ENCODE measurements at regions not wholly inside any gene's neighbourhood (a gene's known extent, or its start where the extent isn't known, plus 50 kb on each side); places are given as distances from the start of the nearest gene placed in this dataset.

- no peak overlapping the region for H3K9ac ChIP-seq (ENCODE audit: control insufficient read depth, insufficient read depth, low read length)
Observed at GRCh38 chrX:128929271-128930057, 593.8 kb downstream of the SMARCA1 start.

More at GRCh38 chrX:128929271-128930057, 593.8 kb downstream of the SMARCA1 start:
- Histone ChIP-seq H3K9me3 (replicated peaks; ENCODE audit: control insufficient read depth, insufficient read depth, low read length) (no peaks in the 10 kb centered on the region), H3K4me2 (ENCODE audit: control insufficient read depth, insufficient read depth) (no peak overlapping the region), H4K20me1 (ENCODE audit: control insufficient read depth, insufficient read depth) (no peaks in the 10 kb centered on the region), H3K27ac (ENCODE audit: control insufficient read depth, insufficient read depth) (no peak overlapping the region), H2AFZ (ENCODE audit: control insufficient read depth, low read depth, low read length) (no peak overlapping the region), H3K36me3 (ENCODE audit: control insufficient read depth in 2 of 2, insufficient read depth in 2 of 2, low read length in 1 of 2) (no peaks in the 10 kb centered on the region), H3K79me2 (ENCODE audit: control insufficient read depth, insufficient read depth, low read length) (no peaks in the 10 kb centered on the region), H3K4me3 (no peak overlapping the region), H3K27me3 (replicated peaks in 1 of 2; ENCODE audit: control insufficient read depth in 2 of 2, insufficient read depth in 2 of 2, low read length in 1 of 2) (no peaks in the 10 kb centered on the region), H3K4me1 (ENCODE audit: control insufficient read depth, insufficient read depth, low read length) (no peaks in the 10 kb centered on the region)
- FAIRE-seq = no peak
- no TSS peak for BruUV-seq (replicated peaks)
- SMC1A ChIA-PET (ENCODE audit: uncharacterized antibody, unreplicated experiment) = no interaction called here
- CTCF ChIA-PET = no interaction called here
- TF ChIP-seq ATF3 (IDR thresholded peaks at IDR 0.05; ENCODE audit: borderline replicate concordance, extremely low read depth, low read depth, low read length) = no peak
- no peak for TF ChIP-seq BMI1 (IDR thresholded peaks at IDR 0.05; ENCODE audit: borderline replicate concordance)
- no peak for TF ChIP-seq TBL1XR1 (IDR thresholded peaks at IDR 0.05; ENCODE audit: low read depth, low read length)
- no peak for TF ChIP-seq PML (IDR thresholded peaks at IDR 0.05; ENCODE audit: low read length)
- no peak for TF ChIP-seq NRF1 (conservative IDR thresholded peaks at IDR 0.05; ENCODE audit: low read depth, low read length)
- no peak for TF ChIP-seq FOS (IDR thresholded peaks at IDR 0.05; ENCODE audit: borderline replicate concordance, extremely low read depth, insufficient read length)
- TF ChIP-seq USF1 (IDR thresholded peaks at IDR 0.05; ENCODE audit: borderline replicate concordance, extremely low read length, insufficient read depth, low read depth, low read length) = no peak
- no peak for TF ChIP-seq NFYB (IDR thresholded peaks at IDR 0.05; ENCODE audit: insufficient read depth, low read depth, low read length)
- no peak for TF ChIP-seq BACH1 (IDR thresholded peaks at IDR 0.05; ENCODE audit: borderline replicate concordance)
- TF ChIP-seq ZNF274 (IDR thresholded peaks at IDR 0.05; ENCODE audit: insufficient read depth, insufficient read length) = no peak
- no peak for TF ChIP-seq ZBTB11 (CRISPR knock-in tag; IDR thresholded peaks at IDR 0.05)
- TF ChIP-seq LARP7 (IDR thresholded peaks at IDR 0.05) = no peak
- TF ChIP-seq, protein P1, sequence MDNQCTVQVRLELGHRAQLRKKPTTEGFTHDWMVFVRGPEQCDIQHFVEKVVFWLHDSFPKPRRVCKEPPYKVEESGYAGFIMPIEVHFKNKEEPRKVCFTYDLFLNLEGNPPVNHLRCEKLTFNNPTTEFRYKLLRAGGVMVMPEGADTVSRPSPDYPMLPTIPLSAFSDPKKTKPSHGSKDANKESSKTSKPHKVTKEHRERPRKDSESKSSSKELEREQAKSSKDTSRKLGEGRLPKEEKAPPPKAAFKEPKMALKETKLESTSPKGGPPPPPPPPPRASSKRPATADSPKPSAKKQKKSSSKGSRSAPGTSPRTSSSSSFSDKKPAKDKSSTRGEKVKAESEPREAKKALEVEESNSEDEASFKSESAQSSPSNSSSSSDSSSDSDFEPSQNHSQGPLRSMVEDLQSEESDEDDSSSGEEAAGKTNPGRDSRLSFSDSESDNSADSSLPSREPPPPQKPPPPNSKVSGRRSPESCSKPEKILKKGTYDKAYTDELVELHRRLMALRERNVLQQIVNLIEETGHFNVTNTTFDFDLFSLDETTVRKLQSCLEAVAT (IDR thresholded peaks at IDR 0.05) = no peak
- no peak for TF ChIP-seq MEF2B (IDR thresholded peaks at IDR 0.05; ENCODE audit: partially characterized antibody, poor library complexity, severe bottlenecking)
- TF ChIP-seq ZZZ3 (IDR thresholded peaks at IDR 0.05; ENCODE audit: control insufficient read depth, insufficient read length, low read depth) = no peak
- TF ChIP-seq RFX5 (IDR thresholded peaks at IDR 0.05; ENCODE audit: low read depth, low read length) = no peak
- no peak for TF ChIP-seq JUNB (IDR thresholded peaks at IDR 0.05)
- DNase-seq (ENCODE audit: low read depth, low spot score) = no peak
- POLR2A ChIA-PET = no interaction called here
- WGBS (ENCODE audit: insufficient coverage, insufficient replicate concordance, low lambda C conversion rate, missing lambda C conversion rate) = 10% methylated on average over 4 of the region's 4 CpGs
- ATAC-seq = no peak
- RAD21 ChIA-PET (ENCODE audit: unreplicated experiment) = no interaction called here
- intact Hi-C loops (cut with micrococcal nuclease; ENCODE audit: unreplicated experiment) (loop anchor here (10.0 kb wide), 1 partner anchor 55 kb away; no protein-coding TSS in a partner anchor), in situ Hi-C loops (cut with MboI) (no loop called here)
